Fibroblast of lung (primary cell): ENCODE measurements at regions not wholly inside any gene's neighbourhood (a gene's known extent, or its start where the extent isn't known, plus 50 kb on each side); places are given as distances from the start of the nearest gene placed in this dataset.

ENCODE experiments used
- CTCF ChIP-seq, 2 donors: IDR thresholded peaks in 1 of 2; conservative IDR thresholded peaks in 1 of 2; 1 replicate in 1 of 2; 2 replicates in 1 of 2; pipeline ENCODE4 v1.5.1; 2011 to 2012; ENCODE audit warnings: low read length in 2 of 2, control low read depth in 1 of 2, inconsistent platforms in 1 of 2, low read depth in 1 of 2, mild to moderate bottlenecking in 1 of 2
- EZH2 ChIP-seq: IDR thresholded peaks from 2 replicates; pipeline ENCODE4 v1.5.1; 2012; ENCODE audit warnings: low read length, control low read depth, mild to moderate bottlenecking; ENCODE audit errors: missing control alignments

- TF ChIP-seq CTCF (conservative IDR thresholded peaks at IDR 0.05 in 1 of 2, IDR thresholded peaks at IDR 0.05 in 1 of 2; ENCODE audit: low read depth in 1 of 2, low read length in 2 of 2) (no peak), EZH2 (no peak)
Measured at GRCh38 chrX:98931216-98931615, 1478.9 kb downstream of the PCDH19 start.
